ENCODE measurements at regions not wholly inside any gene's neighbourhood (a gene's known extent, or its start where the extent isn't known, plus 50 kb on each side); places are given as distances from the start of the nearest gene placed in this dataset.

GRCh38 chr7:19930851-19931250, 157.4 kb upstream of the TMEM196 start:
- no peak for TF ChIP-seq MAX (IDR thresholded peaks at IDR 0.05; ENCODE audit: insufficient read depth, insufficient read length)
- TF ChIP-seq EZH2 (IDR thresholded peaks at IDR 0.05; ENCODE audit: borderline replicate concordance, low read depth, low read length, severe bottlenecking) = no peak
- TF ChIP-seq POLR2A (IDR thresholded peaks at IDR 0.05; ENCODE audit: low read depth, low read length) = no peak
- TF ChIP-seq CTCF (IDR thresholded peaks at IDR 0.05; ENCODE audit: extremely low read depth in 1 of 2, insufficient read depth in 1 of 2, low read depth in 1 of 2, low read length in 2 of 2) = no peak
- TF ChIP-seq POLR2AphosphoS5 (IDR thresholded peaks at IDR 0.05; ENCODE audit: insufficient read depth, low read depth, low read length) = no peak
- TF ChIP-seq GATA2 (IDR thresholded peaks at IDR 0.05; ENCODE audit: insufficient read depth, insufficient read length, low read depth, low read length) = no peak
